A549 (cell line): ENCODE measurements at regions not wholly inside any gene's neighbourhood (a gene's known extent, or its start where the extent isn't known, plus 50 kb on each side); places are given as distances from the start of the nearest gene placed in this dataset.
A peak's percentile ranks its signal among the peaks of the same experiment; 100 is the strongest.

Experiments used
- ATAC-seq, 2 experiments: fragments of 200-7000 bp in 1 of 2; fragments of >200 bp in 1 of 2; cut with Nextera tagmentation in 1 of 2; cut with Tn5 transposase in 1 of 2; 3 replicates each; pipeline versions ENCODE4 v1.8.0 to v1.9.1; 2018 to 2020; ENCODE audit warnings: mild to moderate bottlenecking in 1 of 2, moderate library complexity in 1 of 2
- CTCF ChIA-PET: fragments of 300-600 bp; sonication (Branson Sonifier 250); formaldehyde crosslinking; extraction: SDS; loops from one replicate; lab custom pipeline; 2021; ENCODE audit warnings: antibody characterized with exemption, inconsistent platforms; lab: Yijun Ruan, JAX
- POLR2A ChIA-PET: fragments of 350-600 bp; formaldehyde crosslinking; extraction: SDS; loops from one replicate; lab custom pipeline; 2021; ENCODE audit warnings: antibody characterized with exemption, inconsistent platforms; lab: Yijun Ruan, JAX
- DNase-seq, 2 experiments: peaks; one replicate each; pipeline versions ENCODE4 v3.0.0 to v3.0.0-alpha.2; 2011 to 2016; ENCODE audit warnings: low read depth in 1 of 2, low spot score in 1 of 2
- FAIRE-seq: peaks from 2 replicates; lab custom pipeline; 2011; peaks lifted over from hg19 to GRCh38; lab: Jason Lieb, UNC
- H3K27ac ChIP-seq, 2 experiments: fragments of >200 bp; sonication (Bioruptor Twin); formaldehyde crosslinking; 3 replicates each; pipeline ENCODE4 v1.5.1; 2016 to 2017
- H3K4me1 ChIP-seq: fragments of >200 bp; sonication (Bioruptor Twin); formaldehyde crosslinking; 3 replicates; pipeline ENCODE4 v1.6.1; 2016
- H3K4me2 ChIP-seq: fragments of >200 bp; sonication (Bioruptor Twin); formaldehyde crosslinking; 3 replicates; pipeline ENCODE4 v1.6.1; 2016
- H3K4me3 ChIP-seq: fragments of >200 bp; sonication (Bioruptor Twin); formaldehyde crosslinking; 3 replicates; pipeline ENCODE4 v1.5.1; 2016
- H3K9me3 ChIP-seq: fragments of >200 bp; sonication (Bioruptor Twin); formaldehyde crosslinking; 3 replicates; pipeline ENCODE4 v1.6.1; 2016
- CBX8 ChIP-seq: fragments of 200-600 bp; sonication (generic); IDR thresholded peaks from 2 replicates; pipeline ENCODE4 v1.6.1; 2016
- CHD2 ChIP-seq: fragments of 150-350 bp; IDR thresholded peaks from 2 replicates; pipeline ENCODE4 v1.6.1; 2014; ENCODE audit warnings: low read length; ENCODE audit not compliant: partially characterized antibody
- EP300 ChIP-seq, 2 experiments: fragments of >200 bp; sonication (Bioruptor Twin); formaldehyde crosslinking; IDR thresholded peaks; 2 replicates in 1 of 2; 3 replicates in 1 of 2; pipeline ENCODE4 v1.6.1; 2016 to 2017
- ESRRA ChIP-seq: fragments of 150-350 bp; IDR thresholded peaks from 2 replicates; pipeline ENCODE4 v1.6.1; 2014; ENCODE audit warnings: mild to moderate bottlenecking, low read length, borderline replicate concordance
- GATA3 ChIP-seq: IDR thresholded peaks from 2 replicates; pipeline ENCODE4 v1.6.1; 2012; ENCODE audit warnings: borderline replicate concordance
- HMGXB4 ChIP-seq: fragments of 250-450 bp; sonication (Bioruptor Pico); IDR thresholded peaks from 2 replicates; pipeline ENCODE4 v1.5.0; 2021; ENCODE audit warnings: mild to moderate bottlenecking, moderate library complexity, borderline replicate concordance
- HOXA7 ChIP-seq: fragments of 250-450 bp; sonication (Bioruptor Pico); IDR thresholded peaks from 2 replicates; pipeline ENCODE4 v1.5.0; 2020; ENCODE audit warnings: mild to moderate bottlenecking, moderate library complexity
- HOXB5 ChIP-seq: fragments of 250-450 bp; sonication (Bioruptor Pico); IDR thresholded peaks from 2 replicates; pipeline ENCODE4 v1.5.0; 2020; ENCODE audit warnings: mild to moderate bottlenecking, moderate library complexity
- MAFK ChIP-seq: fragments of 450-650 bp; IDR thresholded peaks from 2 replicates; pipeline ENCODE4 v1.6.1; 2014; ENCODE audit not compliant: partially characterized antibody
- RARB ChIP-seq: fragments of 250-450 bp; sonication (Bioruptor Pico); IDR thresholded peaks from 2 replicates; pipeline ENCODE4 v1.8.0; 2021; ENCODE audit warnings: mild to moderate bottlenecking, moderate library complexity
- TP53 ChIP-seq: fragments of 250-450 bp; sonication (Bioruptor Pico); IDR thresholded peaks from 2 replicates; pipeline ENCODE4 v1.5.0; 2021; ENCODE audit warnings: mild to moderate bottlenecking, moderate library complexity
- ZC3H11A ChIP-seq: fragments of 450-650 bp; IDR thresholded peaks from 2 replicates; pipeline ENCODE4 v1.6.1; 2014; ENCODE audit warnings: antibody characterized with exemption, mild to moderate bottlenecking
- WGBS: methylation state at CpG from one replicate; pipeline ENCODE4 v1.1.6; 2017; ENCODE audit errors: missing lambda C conversion rate; 5-methylcytosine and 5-hydroxymethylcytosine counted together
- TF ChIP-seq, protein P1 (sequence below): fragments of 200-600 bp; sonication (generic); IDR thresholded peaks from 2 replicates; pipeline ENCODE4 v1.6.1; 2016; ENCODE audit warnings: antibody characterized with exemption, mild to moderate bottlenecking, moderate library complexity

DNA sequence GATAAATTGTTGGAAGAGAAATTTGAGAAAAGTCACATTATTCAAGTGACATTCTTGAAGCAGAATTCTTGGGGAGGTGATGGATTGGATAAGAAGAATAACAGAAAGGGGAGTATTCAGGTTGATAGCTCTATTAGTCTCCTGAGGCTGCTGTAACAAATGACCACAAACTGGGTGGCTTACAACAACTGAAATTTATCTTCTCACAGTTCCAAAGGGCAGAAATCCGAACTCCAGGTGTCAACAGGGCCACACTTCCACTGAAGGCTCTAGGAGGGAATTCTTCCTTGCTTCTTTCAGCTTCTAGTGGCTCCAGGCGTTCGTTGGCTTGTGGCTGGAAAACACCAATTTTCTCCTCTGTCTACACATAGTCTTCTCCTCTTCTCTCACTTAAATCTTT, 99.8 kb downstream of the TES start:
- ChIA-PET POLR2A (no interaction called here), CTCF (interaction anchor here (1.3 kb wide), 1 partner anchor 8 kb away, joined by 3 read pairs; no protein-coding TSS in a partner anchor)
- peaks cover 31% of the 10 kb centered on the region for H3K4me1 ChIP-seq
- no peak for ATAC-seq
- no peak overlapping the region for H3K4me2 ChIP-seq
- TF ChIP-seq, protein P1, sequence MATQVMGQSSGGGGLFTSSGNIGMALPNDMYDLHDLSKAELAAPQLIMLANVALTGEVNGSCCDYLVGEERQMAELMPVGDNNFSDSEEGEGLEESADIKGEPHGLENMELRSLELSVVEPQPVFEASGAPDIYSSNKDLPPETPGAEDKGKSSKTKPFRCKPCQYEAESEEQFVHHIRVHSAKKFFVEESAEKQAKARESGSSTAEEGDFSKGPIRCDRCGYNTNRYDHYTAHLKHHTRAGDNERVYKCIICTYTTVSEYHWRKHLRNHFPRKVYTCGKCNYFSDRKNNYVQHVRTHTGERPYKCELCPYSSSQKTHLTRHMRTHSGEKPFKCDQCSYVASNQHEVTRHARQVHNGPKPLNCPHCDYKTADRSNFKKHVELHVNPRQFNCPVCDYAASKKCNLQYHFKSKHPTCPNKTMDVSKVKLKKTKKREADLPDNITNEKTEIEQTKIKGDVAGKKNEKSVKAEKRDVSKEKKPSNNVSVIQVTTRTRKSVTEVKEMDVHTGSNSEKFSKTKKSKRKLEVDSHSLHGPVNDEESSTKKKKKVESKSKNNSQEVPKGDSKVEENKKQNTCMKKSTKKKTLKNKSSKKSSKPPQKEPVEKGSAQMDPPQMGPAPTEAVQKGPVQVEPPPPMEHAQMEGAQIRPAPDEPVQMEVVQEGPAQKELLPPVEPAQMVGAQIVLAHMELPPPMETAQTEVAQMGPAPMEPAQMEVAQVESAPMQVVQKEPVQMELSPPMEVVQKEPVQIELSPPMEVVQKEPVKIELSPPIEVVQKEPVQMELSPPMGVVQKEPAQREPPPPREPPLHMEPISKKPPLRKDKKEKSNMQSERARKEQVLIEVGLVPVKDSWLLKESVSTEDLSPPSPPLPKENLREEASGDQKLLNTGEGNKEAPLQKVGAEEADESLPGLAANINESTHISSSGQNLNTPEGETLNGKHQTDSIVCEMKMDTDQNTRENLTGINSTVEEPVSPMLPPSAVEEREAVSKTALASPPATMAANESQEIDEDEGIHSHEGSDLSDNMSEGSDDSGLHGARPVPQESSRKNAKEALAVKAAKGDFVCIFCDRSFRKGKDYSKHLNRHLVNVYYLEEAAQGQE = no peak
- TF ChIP-seq TP53 (CRISPR knock-in tag) = no peak
- no peak for TF ChIP-seq EP300 (IDR thresholded peaks at IDR 0.05)
- no peak for TF ChIP-seq ESRRA
- no peak for TF ChIP-seq HMGXB4 (CRISPR knock-in tag)
- no peak for TF ChIP-seq HOXB5 (CRISPR knock-in tag)
- no peak for TF ChIP-seq MAFK
- TF ChIP-seq CBX8 = no peak
- TF ChIP-seq RARB = no peak
- no peak for TF ChIP-seq ZC3H11A
- TF ChIP-seq GATA3 = no peak
- TF ChIP-seq, all 56 proteins: peak for 0
- no peak overlapping the region for H3K4me3 ChIP-seq
- FAIRE-seq (no peak), DNase-seq (no peak)
- H3K27ac ChIP-seq = peak overlapping the region in 1 of 2 experiments; percentile 46; a peak in 1 of 6 replicates
- 82% methylated on average over 3 of the region's 3 CpGs for WGBS
- H3K9me3 ChIP-seq = no peaks in the 10 kb centered on the region

DNA sequence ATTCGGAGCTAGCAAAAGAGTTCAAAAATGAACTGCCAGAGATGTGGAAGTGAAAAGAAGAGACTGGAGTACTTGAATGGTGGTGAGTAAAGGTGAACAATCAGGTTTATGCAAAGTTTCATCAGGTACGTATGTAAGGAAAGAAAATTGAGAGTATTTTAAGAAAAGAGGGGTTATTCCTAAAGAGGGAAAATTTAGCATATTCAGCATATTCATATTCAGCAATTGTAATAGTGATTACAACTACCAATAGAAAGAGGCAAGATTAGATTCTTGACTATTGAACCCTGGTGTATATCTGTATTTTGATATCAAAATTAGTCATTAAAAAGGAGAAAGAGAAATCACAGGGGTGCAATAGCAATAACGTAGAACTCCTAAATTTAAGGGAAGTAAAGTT, 100.9 kb downstream of the TES start:
- 93% methylated on average over 3 of the region's 3 CpGs for WGBS
- TF ChIP-seq HOXA7 (CRISPR knock-in tag) (no peak), MAFK (peak; percentile 91), CHD2 (no peak)
- ChIA-PET CTCF (interaction anchor here (1.2 kb wide), 1 partner anchor 215 kb away, joined by 3 read pairs; no protein-coding TSS in a partner anchor), POLR2A (no interaction called here)
- peaks cover 32% of the 10 kb centered on the region for H3K4me1 ChIP-seq
- H3K9me3 ChIP-seq = no peaks in the 10 kb centered on the region
- no peak overlapping the region for H3K4me3 ChIP-seq
- no peak for ATAC-seq
- peak overlapping the region in 1 of 2 experiments; percentile 46; a peak in 1 of 6 replicates for H3K27ac ChIP-seq
- no peak for FAIRE-seq
- H3K4me2 ChIP-seq = no peak overlapping the region
- no peak for DNase-seq

GRCh38 chr7:116311816-116312471, 101.6 kb downstream of the TES start:
- TF ChIP-seq HMGXB4 (CRISPR knock-in tag) = no peak
- FAIRE-seq (no peak), DNase-seq (no peak), ATAC-seq (no peak)
- Histone ChIP-seq H3K4me1 (peaks cover 31% of the 10 kb centered on the region), H3K9me3 (no peaks in the 10 kb centered on the region), H3K4me3 (no peak overlapping the region), H3K27ac (peak overlapping the region in 1 of 2 experiments; percentile 15; a peak in 2 of 6 replicates), H3K4me2 (no peak overlapping the region)
- ChIA-PET POLR2A (no interaction called here), CTCF (interaction anchor here (1.1 to 1.3 kb wide), 3 partner anchors 46 to 215 kb away, joined by 3 to 5 read pairs (median 3); no protein-coding TSS in a partner anchor)
- WGBS = 97% methylated on average over 3 of the region's 3 CpGs
